SK-N-SH (cell line): ENCODE measurements at regions not wholly inside any gene's neighbourhood (a gene's known extent, or its start where the extent isn't known, plus 50 kb on each side); places are given as distances from the start of the nearest gene placed in this dataset.

Experiments
- CTCF ChIA-PET: fragments of 300-600, 350-600 bp; formaldehyde crosslinking; extraction: SDS; loops from one replicate; lab custom pipeline; 2021; lab: Yijun Ruan, JAX
- POLR2A ChIA-PET: fragments of 350-600 bp; sonication (Branson Sonifier 250); formaldehyde crosslinking; extraction: SDS; loops from one replicate; lab custom pipeline; 2020; ENCODE audit warnings: antibody characterized with exemption, inconsistent platforms; lab: Yijun Ruan, JAX
- DNase-seq: peaks from one replicate; pipeline ENCODE4 v3.0.0; 2012
- H2AFZ ChIP-seq: fragments of 200-600 bp; sonication (generic); 2 replicates; pipeline ENCODE4 v1.8.1; 2016; ENCODE audit warnings: antibody characterized with exemption, mild to moderate bottlenecking, low read depth
- H3F3A ChIP-seq: fragments of 200-600 bp; sonication (generic); replicated peaks from 2 replicates; pipeline ENCODE3; 2016; ENCODE audit warnings: antibody characterized with exemption, mild to moderate bottlenecking; ENCODE audit not compliant: insufficient read depth
- H3K27ac ChIP-seq, 2 experiments: fragments of 200-500 bp in 1 of 2; fragments of 200-600 bp in 1 of 2; sonication (Bioruptor generic) in 1 of 2; sonication (generic), shearing (Covaris generic) in 1 of 2; 2 replicates each; pipeline versions ENCODE4 v1.5.1 to v1.6.1; 2014 to 2016; ENCODE audit warnings: low read depth in 2 of 2, inconsistent platforms in 1 of 2, low read length in 1 of 2, mild to moderate bottlenecking in 1 of 2, mixed read lengths in 1 of 2
- H3K27me3 ChIP-seq: fragments of 200-600 bp; sonication (generic), shearing (Covaris generic); 2 replicates; pipeline ENCODE4 v1.6.1; 2016; ENCODE audit warnings: mixed run types; ENCODE audit not compliant: insufficient read depth
- H3K36me3 ChIP-seq, 2 experiments: fragments of 200-500 bp in 1 of 2; fragments of 200-600 bp in 1 of 2; sonication (Bioruptor generic) in 1 of 2; sonication (generic) in 1 of 2; replicated peaks in 1 of 2; 2 replicates each; pipeline versions ENCODE3 to v1.5.1; 2014 to 2016; ENCODE audit warnings: low read length in 1 of 2, mild to moderate bottlenecking in 1 of 2; ENCODE audit not compliant: insufficient read depth in 2 of 2, control insufficient read depth in 1 of 2
- H3K4me1 ChIP-seq, 2 experiments: fragments of 200-500 bp in 1 of 2; fragments of 200-600 bp in 1 of 2; sonication (Bioruptor generic) in 1 of 2; sonication (generic), shearing (Covaris generic) in 1 of 2; 2 replicates each; pipeline versions ENCODE4 v1.5.1 to v1.6.1; 2014 to 2016; ENCODE audit warnings: low read depth in 1 of 2, low read length in 1 of 2, mixed run types in 1 of 2; ENCODE audit not compliant: insufficient read depth in 2 of 2, control insufficient read depth in 1 of 2
- H3K4me2 ChIP-seq: fragments of 200-600 bp; sonication (generic), shearing (Covaris generic); 2 replicates; pipeline ENCODE4 v1.6.1; 2017; ENCODE audit warnings: mixed run types
- H3K4me3 ChIP-seq, 2 experiments: fragments of 200-500 bp in 1 of 2; fragments of 200-600 bp in 1 of 2; sonication (Bioruptor generic) in 1 of 2; sonication (generic), shearing (Covaris generic) in 1 of 2; 2 replicates each; pipeline versions ENCODE4 v1.5.1 to v1.8.1; 2014 to 2016; ENCODE audit warnings: low read depth in 2 of 2, inconsistent platforms in 1 of 2, low read length in 1 of 2, mild to moderate bottlenecking in 1 of 2, mixed read lengths in 1 of 2, moderate library complexity in 1 of 2
- H3K79me2 ChIP-seq: fragments of 200-600 bp; sonication (generic); 2 replicates; pipeline ENCODE4 v1.8.1; 2017; ENCODE audit warnings: mild to moderate bottlenecking; ENCODE audit not compliant: insufficient read depth
- H3K9ac ChIP-seq: fragments of 200-600 bp; sonication (generic); 2 replicates; pipeline ENCODE4 v1.6.1; 2017; ENCODE audit warnings: mixed run types
- H3K9me2 ChIP-seq: fragments of 200-600 bp; sonication (generic); 2 replicates; pipeline ENCODE4 v1.6.1; 2017; ENCODE audit warnings: mixed run types
- H3K9me3 ChIP-seq: fragments of 200-600 bp; sonication (generic); 2 replicates; pipeline ENCODE4 v1.6.1; 2017; ENCODE audit warnings: mixed run types, mild to moderate bottlenecking, moderate library complexity
- H4K20me1 ChIP-seq: fragments of 200-600 bp; sonication (generic); 2 replicates; pipeline ENCODE4 v1.6.1; 2017; ENCODE audit warnings: mild to moderate bottlenecking, mixed run types; ENCODE audit not compliant: insufficient read depth
- CHD2 ChIP-seq: fragments of 150-350 bp; IDR thresholded peaks from 2 replicates; pipeline ENCODE4 v1.6.1; 2018; ENCODE audit warnings: low read length; ENCODE audit not compliant: partially characterized antibody
- CTCF ChIP-seq: fragments of 200-600 bp; sonication (generic); IDR thresholded peaks from 2 replicates; pipeline ENCODE4 v1.6.1; 2017; ENCODE audit warnings: antibody characterized with exemption, mild to moderate bottlenecking, moderate library complexity
- EP300 ChIP-seq, 2 experiments: IDR thresholded peaks; 2 replicates each; pipeline versions ENCODE4 v1.4.0 to v1.6.1; 2012; ENCODE audit warnings: borderline replicate concordance in 1 of 2, low read depth in 1 of 2, low read length in 1 of 2
- FOXJ3 ChIP-seq: sonication (generic); formaldehyde crosslinking; IDR thresholded peaks from 2 replicates; pipeline ENCODE4 v1.5.1; 2020; ENCODE audit warnings: mild to moderate bottlenecking, missing genetic modification reagents
- GABPA ChIP-seq: IDR thresholded peaks from 2 replicates; pipeline ENCODE4 v1.4.0; 2012; ENCODE audit warnings: low read depth, mild to moderate bottlenecking
- GATA2 ChIP-seq: sonication (generic); formaldehyde crosslinking; IDR thresholded peaks from 2 replicates; pipeline ENCODE4 v1.5.0; 2020; ENCODE audit warnings: mild to moderate bottlenecking, missing genetic modification reagents
- IRF3 ChIP-seq: fragments of 150-350 bp; IDR thresholded peaks from 2 replicates; pipeline ENCODE4 v1.6.1; 2016; ENCODE audit warnings: mild to moderate bottlenecking, low read depth, low read length
- MEF2A ChIP-seq: IDR thresholded peaks from 2 replicates; pipeline ENCODE4 v1.4.0; 2012; ENCODE audit warnings: low read depth, borderline replicate concordance
- MXI1 ChIP-seq: IDR thresholded peaks from 2 replicates; pipeline ENCODE4 v1.6.1; 2012; ENCODE audit warnings: mild to moderate bottlenecking, low read depth, low read length, improper control_type of control experiment
- NFIC ChIP-seq: IDR thresholded peaks from 2 replicates; pipeline ENCODE4 v1.4.0; 2012; ENCODE audit warnings: borderline replicate concordance
- NRF1 ChIP-seq: IDR thresholded peaks from 2 replicates; pipeline ENCODE4 v1.6.1; 2012; ENCODE audit warnings: low read depth, mild to moderate bottlenecking, low read length
- RAD21 ChIP-seq: IDR thresholded peaks from 2 replicates; pipeline ENCODE4 v1.6.1; 2012; ENCODE audit warnings: mild to moderate bottlenecking, low read length
- RCOR1 ChIP-seq: fragments of 150-350 bp; IDR thresholded peaks from 2 replicates; pipeline ENCODE4 v1.6.1; 2017; ENCODE audit warnings: antibody characterized with exemption, low read length
- RXRA ChIP-seq: IDR thresholded peaks from 2 replicates; pipeline ENCODE4 v1.4.0; 2012; ENCODE audit warnings: low read depth, mild to moderate bottlenecking, borderline replicate concordance
- SMC3 ChIP-seq: IDR thresholded peaks from 2 replicates; pipeline ENCODE4 v1.6.1; 2012; ENCODE audit warnings: low read depth, low read length, improper control_type of control experiment
- USF1 ChIP-seq: IDR thresholded peaks from 2 replicates; pipeline ENCODE4 v1.4.0; 2012; ENCODE audit warnings: low read depth, borderline replicate concordance
- USF2 ChIP-seq: fragments of 150-350 bp; IDR thresholded peaks from 2 replicates; pipeline ENCODE4 v1.6.1; 2017; ENCODE audit warnings: antibody characterized with exemption, low read length, low read depth, borderline replicate concordance
- YY1 ChIP-seq: IDR thresholded peaks from 2 replicates; pipeline ENCODE4 v1.4.0; 2012; ENCODE audit warnings: low read depth, mild to moderate bottlenecking
- WGBS: methylation state at CpG from one replicate; pipeline ENCODE4 v1.1.6; 2017; ENCODE audit warnings: low lambda C conversion rate; 5-methylcytosine and 5-hydroxymethylcytosine counted together

GRCh38 chr1:200307755-200308066 lies 102.1 kb downstream of the ZNF281 start:
- ChIA-PET POLR2A (no interaction called here), CTCF (interaction anchor here (0.7 to 2.1 kb wide), 16 partner anchors 11 to 181 kb away, joined by 3 to 8 read pairs (median 4); no protein-coding TSS in a partner anchor)
- Histone ChIP-seq H3K9me3 (no peaks in the 10 kb centered on the region), H4K20me1 (no peaks in the 10 kb centered on the region), H3K9ac (no peak overlapping the region), H3K36me3 (no peaks in the 10 kb centered on the region), H3K9me2 (no peaks in the 10 kb centered on the region), H3K27ac (no peak overlapping the region), H3K4me2 (no peak overlapping the region), H3K4me1 (no peaks in the 10 kb centered on the region; a peak in 1 of 4 replicates), H3K4me3 (no peak overlapping the region), H2AFZ (no peak overlapping the region), H3F3A (no peaks in the 10 kb centered on the region), H3K27me3 (no peaks in the 10 kb centered on the region), H3K79me2 (no peaks in the 10 kb centered on the region)
- DNase-seq = no peak
- no peak for TF ChIP-seq USF2
- no peak for TF ChIP-seq FOXJ3
- TF ChIP-seq RXRA = no peak
- TF ChIP-seq GATA2 (CRISPR knock-in tag) = no peak
- TF ChIP-seq RCOR1 = no peak
- WGBS = 56% methylated on average over 2 of the region's 2 CpGs

- CTCF ChIA-PET = interaction anchor here (0.6 to 3.3 kb wide), 28 partner anchors 9 to 623 kb away, joined by 3 to 12 read pairs (median 4); no protein-coding TSS in a partner anchor
Observed at GRCh38 chr1:200306944-200307754, 102.7 kb downstream of the ZNF281 start.

More at GRCh38 chr1:200306944-200307754, 102.7 kb downstream of the ZNF281 start:
- no peak overlapping the region for H3K4me2 ChIP-seq
- TF ChIP-seq NFIC = no peak
- peak; percentile 63 for TF ChIP-seq RAD21
- TF ChIP-seq MXI1 = no peak
- peak; percentile 50 for TF ChIP-seq SMC3
- TF ChIP-seq YY1 = no peak
- TF ChIP-seq CHD2 = no peak
- TF ChIP-seq USF2 = no peak
- no peak for TF ChIP-seq NRF1
- TF ChIP-seq GABPA = no peak
- peak; percentile 90 for TF ChIP-seq CTCF
- TF ChIP-seq MEF2A = no peak
- no peak for TF ChIP-seq IRF3
- TF ChIP-seq EP300 (IDR thresholded peaks at IDR 0.05; ENCODE audit: borderline replicate concordance in 1 of 2, low read depth in 1 of 2, low read length in 1 of 2) = no peak
- no peak for TF ChIP-seq RXRA
- TF ChIP-seq USF1 = no peak
- 44% methylated on average over 8 of the region's 8 CpGs for WGBS
- H3K9me3 ChIP-seq = no peaks in the 10 kb centered on the region
- POLR2A ChIA-PET = no interaction called here
- no peaks in the 10 kb centered on the region for H3K79me2 ChIP-seq
- peak; percentile 61 for DNase-seq
- H3K9ac ChIP-seq = no peak overlapping the region
- H3K4me3 ChIP-seq = no peak overlapping the region
- H3F3A ChIP-seq = no peaks in the 10 kb centered on the region
- no peaks in the 10 kb centered on the region for H3K36me3 ChIP-seq
- H3K9me2 ChIP-seq = no peaks in the 10 kb centered on the region
- no peak overlapping the region; the same call in none of the 2 replicates for H2AFZ ChIP-seq
- H3K27ac ChIP-seq = no peak overlapping the region
- H3K4me1 ChIP-seq = peaks cover 0 to 3% of the 10 kb centered on the region in 2 experiments; a peak in 1 of 4 replicates
- no peaks in the 10 kb centered on the region for H4K20me1 ChIP-seq
- no peaks in the 10 kb centered on the region for H3K27me3 ChIP-seq
